Neural cell (in vitro differentiated cells): ENCODE measurements at regions not wholly inside any gene's neighbourhood (a gene's known extent, or its start where the extent isn't known, plus 50 kb on each side); places are given as distances from the start of the nearest gene placed in this dataset.

Experiments
- H2AFZ ChIP-seq: fragments of 200-600, 300-800 bp; sonication (generic), shearing (Covaris generic); 2 replicates; pipeline ENCODE4 v1.6.0; 2014; ENCODE audit warnings: low read depth, mild to moderate bottlenecking, antibody characterized with exemption, low read length, moderate library complexity
- H3F3A ChIP-seq: fragments of 200-600 bp; shearing (Covaris generic); 2 replicates; pipeline ENCODE4 v1.6.1; 2016; ENCODE audit warnings: mild to moderate bottlenecking, moderate library complexity, mixed read lengths, antibody characterized with exemption, low read length; ENCODE audit not compliant: insufficient read depth, poor library complexity, severe bottlenecking
- H3K27ac ChIP-seq: fragments of 200-600, 300-800 bp; sonication (generic), shearing (Covaris generic); 2 replicates; pipeline ENCODE4 v1.5.1; 2014; ENCODE audit warnings: mild to moderate bottlenecking, low read length, moderate library complexity
- H3K27me3 ChIP-seq: fragments of 300-800, 200-600 bp; sonication (generic), shearing (Covaris generic); 2 replicates; pipeline ENCODE4 v1.6.0; 2014; ENCODE audit warnings: mild to moderate bottlenecking, low read depth, low read length, moderate library complexity; ENCODE audit not compliant: insufficient read depth
- H3K36me3 ChIP-seq: fragments of 300-800, 200-600 bp; sonication (generic), shearing (Covaris generic); 2 replicates; pipeline ENCODE4 v1.5.1; 2014; ENCODE audit warnings: mild to moderate bottlenecking, antibody characterized with exemption, low read length, moderate library complexity; ENCODE audit not compliant: insufficient read depth
- H3K4me2 ChIP-seq: fragments of 300-800, 200-600 bp; sonication (generic), shearing (Covaris generic); 2 replicates; pipeline ENCODE4 v1.6.0; 2014; ENCODE audit warnings: mild to moderate bottlenecking, low read length
- H3K4me3 ChIP-seq: fragments of 300-800, 200-600 bp; sonication (generic), shearing (Covaris generic); 2 replicates; pipeline ENCODE4 v1.5.1; 2014; ENCODE audit warnings: mild to moderate bottlenecking, low read length, moderate library complexity
- H3K79me2 ChIP-seq: fragments of 200-600 bp; shearing (Covaris generic); replicated peaks from 2 replicates; pipeline ENCODE4 v1.6.0; 2014; ENCODE audit warnings: mild to moderate bottlenecking, low read length, moderate library complexity; ENCODE audit not compliant: insufficient read depth
- H3K9ac ChIP-seq: fragments of 300-800, 200-600 bp; sonication (generic), shearing (Covaris generic); 2 replicates; pipeline ENCODE4 v1.6.1; 2016; ENCODE audit warnings: mild to moderate bottlenecking, low read length, mixed read lengths
- H3K9me2 ChIP-seq: fragments of 200-600 bp; shearing (Covaris generic); 2 replicates; pipeline ENCODE4 v1.6.1; 2016; ENCODE audit warnings: mild to moderate bottlenecking, low read length, mixed read lengths; ENCODE audit not compliant: insufficient read depth
- H3K9me3 ChIP-seq: fragments of 200-600, 300-800 bp; sonication (generic), shearing (Covaris generic); 2 replicates; pipeline ENCODE4 v1.6.1; 2016; ENCODE audit warnings: mild to moderate bottlenecking, mixed run types, low read length, moderate library complexity, mixed read lengths
- H4K20me1 ChIP-seq: fragments of 200-600 bp; shearing (Covaris generic); 2 replicates; pipeline ENCODE4 v1.6.1; 2016; ENCODE audit warnings: mild to moderate bottlenecking, mixed run types; ENCODE audit not compliant: insufficient read depth
- CTCF ChIP-seq: fragments of 450-650 bp; IDR thresholded peaks from 2 replicates; pipeline ENCODE4 v1.5.1; 2014; ENCODE audit warnings: antibody characterized with exemption, mild to moderate bottlenecking, moderate library complexity; ENCODE audit not compliant: poor library complexity, severe bottlenecking
- EP300 ChIP-seq: fragments of 450-650 bp; conservative IDR thresholded peaks from 2 replicates; pipeline ENCODE4 v1.6.1; 2014; ENCODE audit warnings: antibody characterized with exemption, mild to moderate bottlenecking, moderate library complexity; ENCODE audit not compliant: poor library complexity, severe bottlenecking
- EZH2 ChIP-seq: fragments of 200-600, 300-800 bp; shearing (Covaris generic), sonication (generic); IDR thresholded peaks from 2 replicates; pipeline ENCODE4 v1.6.1; 2014; ENCODE audit warnings: antibody characterized with exemption, low read length, borderline replicate concordance, mild to moderate bottlenecking; ENCODE audit not compliant: insufficient read depth, poor library complexity, severe bottlenecking
- MXI1 ChIP-seq: fragments of 450-650 bp; conservative IDR thresholded peaks from 2 replicates; pipeline ENCODE4 v1.6.1; 2014; ENCODE audit warnings: antibody characterized with exemption, mild to moderate bottlenecking; ENCODE audit not compliant: poor library complexity, severe bottlenecking
- POLR2AphosphoS5 ChIP-seq: IDR thresholded peaks from 2 replicates; pipeline ENCODE4 v1.6.1; 2012
- RAD21 ChIP-seq: fragments of 450-650 bp; conservative IDR thresholded peaks from 2 replicates; pipeline ENCODE4 v1.6.1; 2014; ENCODE audit warnings: antibody characterized with exemption, mild to moderate bottlenecking, moderate library complexity
- SMC3 ChIP-seq: fragments of 450-650 bp; conservative IDR thresholded peaks from 2 replicates; pipeline ENCODE4 v1.6.1; 2014; ENCODE audit warnings: antibody characterized with exemption, mild to moderate bottlenecking, moderate library complexity; ENCODE audit not compliant: poor library complexity
- TAF1 ChIP-seq: IDR thresholded peaks from 2 replicates; pipeline ENCODE4 v1.6.1; 2012; ENCODE audit warnings: low read depth
- TF ChIP-seq, protein P1 (sequence below): IDR thresholded peaks from 2 replicates; pipeline ENCODE4 v1.6.1; 2012; ENCODE audit warnings: borderline replicate concordance

DNA sequence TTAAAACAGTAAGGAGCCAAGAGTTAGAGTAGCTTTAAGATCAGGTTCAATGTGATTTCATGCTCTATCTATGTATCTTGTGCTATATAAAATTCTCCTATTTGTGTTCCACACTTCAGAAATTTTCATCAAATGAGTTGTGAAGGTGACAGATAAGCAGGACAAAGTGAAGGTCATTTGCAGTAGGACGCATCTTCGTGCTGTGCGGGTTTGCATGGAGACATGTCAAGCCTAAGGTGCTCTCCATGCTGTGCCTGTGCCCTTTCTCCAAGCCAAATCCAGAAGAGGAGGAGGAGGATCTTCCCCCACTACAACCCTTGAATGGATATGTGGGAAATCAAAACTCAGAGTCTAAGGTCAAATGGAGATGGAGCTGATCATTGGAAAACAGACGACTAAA lies 147.3 kb upstream of the NEDD9 start:
- no peaks in the 10 kb centered on the region for H3K36me3 ChIP-seq
- no peaks in the 10 kb centered on the region for H3K9me2 ChIP-seq
- H3K9me3 ChIP-seq, result no peaks in the 10 kb centered on the region
- H4K20me1 ChIP-seq, result no peaks in the 10 kb centered on the region
- no peak overlapping the region for H2AFZ ChIP-seq
- no peaks in the 10 kb centered on the region for H3F3A ChIP-seq
- no peak overlapping the region for H3K9ac ChIP-seq
- no peak for TF ChIP-seq RAD21
- TF ChIP-seq EZH2, result no peak
- TF ChIP-seq CTCF, result no peak
- no peak for TF ChIP-seq POLR2AphosphoS5
- TF ChIP-seq, protein P1, sequence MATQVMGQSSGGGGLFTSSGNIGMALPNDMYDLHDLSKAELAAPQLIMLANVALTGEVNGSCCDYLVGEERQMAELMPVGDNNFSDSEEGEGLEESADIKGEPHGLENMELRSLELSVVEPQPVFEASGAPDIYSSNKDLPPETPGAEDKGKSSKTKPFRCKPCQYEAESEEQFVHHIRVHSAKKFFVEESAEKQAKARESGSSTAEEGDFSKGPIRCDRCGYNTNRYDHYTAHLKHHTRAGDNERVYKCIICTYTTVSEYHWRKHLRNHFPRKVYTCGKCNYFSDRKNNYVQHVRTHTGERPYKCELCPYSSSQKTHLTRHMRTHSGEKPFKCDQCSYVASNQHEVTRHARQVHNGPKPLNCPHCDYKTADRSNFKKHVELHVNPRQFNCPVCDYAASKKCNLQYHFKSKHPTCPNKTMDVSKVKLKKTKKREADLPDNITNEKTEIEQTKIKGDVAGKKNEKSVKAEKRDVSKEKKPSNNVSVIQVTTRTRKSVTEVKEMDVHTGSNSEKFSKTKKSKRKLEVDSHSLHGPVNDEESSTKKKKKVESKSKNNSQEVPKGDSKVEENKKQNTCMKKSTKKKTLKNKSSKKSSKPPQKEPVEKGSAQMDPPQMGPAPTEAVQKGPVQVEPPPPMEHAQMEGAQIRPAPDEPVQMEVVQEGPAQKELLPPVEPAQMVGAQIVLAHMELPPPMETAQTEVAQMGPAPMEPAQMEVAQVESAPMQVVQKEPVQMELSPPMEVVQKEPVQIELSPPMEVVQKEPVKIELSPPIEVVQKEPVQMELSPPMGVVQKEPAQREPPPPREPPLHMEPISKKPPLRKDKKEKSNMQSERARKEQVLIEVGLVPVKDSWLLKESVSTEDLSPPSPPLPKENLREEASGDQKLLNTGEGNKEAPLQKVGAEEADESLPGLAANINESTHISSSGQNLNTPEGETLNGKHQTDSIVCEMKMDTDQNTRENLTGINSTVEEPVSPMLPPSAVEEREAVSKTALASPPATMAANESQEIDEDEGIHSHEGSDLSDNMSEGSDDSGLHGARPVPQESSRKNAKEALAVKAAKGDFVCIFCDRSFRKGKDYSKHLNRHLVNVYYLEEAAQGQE, result no peak
- TF ChIP-seq SMC3, result no peak
- TF ChIP-seq MXI1, result no peak
- TF ChIP-seq TAF1, result no peak
- TF ChIP-seq EP300, result no peak
- H3K27ac ChIP-seq, result no peak overlapping the region
- H3K27me3 ChIP-seq, result no peaks in the 10 kb centered on the region
- no peaks in the 10 kb centered on the region for H3K79me2 ChIP-seq
- no peak overlapping the region for H3K4me3 ChIP-seq
- no peak overlapping the region for H3K4me2 ChIP-seq

- no peak overlapping the region for H2AFZ ChIP-seq
- TF ChIP-seq TAF1, result no peak
- TF ChIP-seq CTCF, result no peak
- no peak for TF ChIP-seq EP300
- no peak for TF ChIP-seq RAD21
- no peak for TF ChIP-seq EZH2
- H3K79me2 ChIP-seq, result no peaks in the 10 kb centered on the region
- H3K9me3 ChIP-seq, result no peaks in the 10 kb centered on the region
- H3K9me2 ChIP-seq, result no peaks in the 10 kb centered on the region
- no peak overlapping the region for H3K27ac ChIP-seq
- no peaks in the 10 kb centered on the region for H3K27me3 ChIP-seq
- no peak overlapping the region for H3K9ac ChIP-seq
- no peaks in the 10 kb centered on the region for H4K20me1 ChIP-seq
- H3F3A ChIP-seq, result no peaks in the 10 kb centered on the region
- H3K36me3 ChIP-seq, result no peaks in the 10 kb centered on the region
- no peak overlapping the region for H3K4me3 ChIP-seq
- no peak overlapping the region for H3K4me2 ChIP-seq
These were observed 146.2 kb upstream of the NEDD9 start for GRCh38 chr6:11378639-11379038.
